Omental fat pad (tissue), 3 donors: ENCODE measurements at regions not wholly inside any gene's neighbourhood (a gene's known extent, or its start where the extent isn't known, plus 50 kb on each side); places are given as distances from the start of the nearest gene placed in this dataset.

Experiments
- ATAC-seq: fragments of 150-250 bp; one replicate; pipeline ENCODE4 v1.9.1; 2016; ENCODE audit warnings: mild to moderate bottlenecking, moderate library complexity; ENCODE audit not compliant: low FRiP score
- DNase-seq: peaks from one replicate; pipeline ENCODE4 v3.0.0-alpha.2; 2019; ENCODE audit warnings: low spot score
- CTCF ChIP-seq, 3 donors: fragments of 450-650 bp; IDR thresholded peaks; one replicate each; pipeline ENCODE4 v1.5.1; 2016 to 2017; ENCODE audit warnings: antibody characterized with exemption in 3 of 3, mild to moderate bottlenecking in 3 of 3, moderate library complexity in 2 of 3

- no peak for DNase-seq
- TF ChIP-seq CTCF (IDR thresholded peaks at IDR 0.05): no peak
- no peak for ATAC-seq
Measured at GRCh38 chr1:228918335-228918734, 183.1 kb downstream of the RHOU start.

- no peak for TF ChIP-seq CTCF (IDR thresholded peaks at IDR 0.05)
- DNase-seq (no peak), ATAC-seq (no peak)
Measured at GRCh38 chr1:228919914-228920313, 184.6 kb downstream of the RHOU start.

- ATAC-seq (no peak), DNase-seq (no peak)
- no peak for TF ChIP-seq CTCF (IDR thresholded peaks at IDR 0.05)
Measured at GRCh38 chr1:228920831-228921230, 185.6 kb downstream of the RHOU start.

GRCh38 chr1:228921481-228921880, 186.2 kb downstream of the RHOU start:
- no peak for TF ChIP-seq CTCF (IDR thresholded peaks at IDR 0.05)
- ATAC-seq: no peak

GRCh38 chr1:228922722-228923376, 187.6 kb downstream of the RHOU start:
- TF ChIP-seq CTCF (IDR thresholded peaks at IDR 0.05): no peak
- DNase-seq: no peak
- ATAC-seq: no peak

More at GRCh38 chr1:228921481-228921880, 186.2 kb downstream of the RHOU start:
- no peak for DNase-seq

GRCh38 chr1:228923973-228924686, 188.9 kb downstream of the RHOU start:
- ATAC-seq (no peak), DNase-seq (no peak)
- no peak for TF ChIP-seq CTCF (IDR thresholded peaks at IDR 0.05)

- no peak for DNase-seq
- TF ChIP-seq CTCF (IDR thresholded peaks at IDR 0.05): no peak
- no peak for ATAC-seq
Measured at GRCh38 chr1:228925691-228926090, 190.4 kb downstream of the RHOU start.
